Hippocampal formation (tissue), 2 donors: ENCODE measurements at regions not wholly inside any gene's neighbourhood (a gene's known extent, or its start where the extent isn't known, plus 50 kb on each side); places are given as distances from the start of the nearest gene placed in this dataset.

Experiments used
- DNase-seq, 2 donors: peaks; one replicate each; lab custom pipeline; 2025; lab: John Stamatoyannopoulos, UW

DNA sequence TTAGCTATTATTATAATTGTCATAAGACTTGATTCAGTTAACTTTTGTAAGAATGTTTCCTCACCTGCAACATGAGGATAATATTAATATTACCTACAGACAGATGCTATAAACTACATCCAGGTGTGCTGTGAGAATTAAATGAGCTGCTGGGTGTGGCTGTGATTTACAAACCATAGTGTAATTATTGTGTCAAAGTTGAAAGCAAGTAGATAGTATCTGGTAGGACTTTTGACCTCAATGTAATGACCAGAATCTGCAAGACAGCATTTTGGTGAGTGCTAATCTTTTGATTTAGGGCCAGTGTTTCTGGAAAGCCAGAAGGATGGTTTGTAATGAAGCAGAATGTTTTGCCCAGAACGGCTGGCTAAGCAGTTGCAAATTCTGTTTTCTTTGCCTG, 162.5 kb downstream of the TRMT11 start:
- no peak for DNase-seq

DNA sequence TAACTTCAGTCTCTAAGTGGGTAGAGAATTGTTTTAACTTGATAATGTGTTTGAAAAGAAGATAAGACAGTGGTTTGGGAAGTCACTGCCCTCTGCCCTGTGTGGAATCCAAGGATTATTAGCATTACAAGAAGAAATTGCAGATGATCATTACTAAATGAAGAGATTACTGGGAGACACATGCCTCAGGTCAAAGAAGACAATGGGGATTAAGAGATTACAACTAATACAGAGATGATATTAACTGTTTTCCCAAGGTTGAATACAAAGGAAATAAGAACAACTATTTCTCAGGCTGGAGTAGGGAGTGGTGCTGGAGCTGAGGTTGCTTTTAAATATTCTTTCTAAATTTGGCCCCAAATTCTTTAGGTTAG, 166.0 kb downstream of the TRMT11 start:
- no peak for DNase-seq

DNA sequence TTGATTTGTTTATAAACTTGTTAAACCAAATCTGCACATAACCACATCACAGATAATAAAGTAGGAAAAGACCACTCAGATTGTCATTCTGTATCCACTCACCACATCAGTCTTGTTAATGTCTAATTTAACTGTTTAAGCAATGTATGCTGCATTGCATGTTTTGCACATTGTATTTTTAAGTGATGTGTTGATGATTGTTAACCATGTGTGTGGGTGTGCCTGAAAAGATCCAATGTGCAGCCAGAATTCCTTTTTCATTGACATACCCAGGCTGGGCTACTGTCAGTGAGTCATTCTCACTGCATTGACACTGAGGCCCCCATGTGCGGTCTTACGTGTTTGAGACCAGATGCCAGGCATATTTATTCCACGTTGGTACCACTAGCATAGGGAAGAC, 167.3 kb downstream of the TRMT11 start:
- no peak for DNase-seq

GRCh38 chr6:126156973-126157372, 170.6 kb downstream of the TRMT11 start:
- DNase-seq = no peak

DNA sequence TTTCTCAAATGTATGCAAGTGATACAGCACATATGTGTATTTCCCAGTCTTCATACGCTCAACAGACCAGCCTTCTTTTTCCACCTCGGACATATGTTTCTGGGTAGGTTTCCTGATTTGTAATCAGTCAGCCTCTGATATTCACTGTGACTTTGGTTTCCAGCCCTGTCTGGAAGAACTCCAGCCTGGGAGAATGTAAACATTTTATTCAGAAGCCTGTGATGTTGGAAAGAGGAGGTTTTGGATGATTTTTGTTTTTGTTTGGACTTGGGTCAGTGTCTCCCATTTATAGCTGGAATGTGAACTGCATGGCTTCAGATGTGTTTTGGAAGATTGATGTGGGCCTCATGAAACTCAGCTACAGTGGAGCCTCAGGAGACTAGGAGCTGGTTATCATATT, 172.2 kb upstream of the CENPW start:
- no peak for DNase-seq

- DNase-seq = no peak
Observed at GRCh38 chr6:126170433-126170832, 169.5 kb upstream of the CENPW start.

- DNase-seq = no peak
Observed at GRCh38 chr6:126170978-126171382, 168.9 kb upstream of the CENPW start.

DNA sequence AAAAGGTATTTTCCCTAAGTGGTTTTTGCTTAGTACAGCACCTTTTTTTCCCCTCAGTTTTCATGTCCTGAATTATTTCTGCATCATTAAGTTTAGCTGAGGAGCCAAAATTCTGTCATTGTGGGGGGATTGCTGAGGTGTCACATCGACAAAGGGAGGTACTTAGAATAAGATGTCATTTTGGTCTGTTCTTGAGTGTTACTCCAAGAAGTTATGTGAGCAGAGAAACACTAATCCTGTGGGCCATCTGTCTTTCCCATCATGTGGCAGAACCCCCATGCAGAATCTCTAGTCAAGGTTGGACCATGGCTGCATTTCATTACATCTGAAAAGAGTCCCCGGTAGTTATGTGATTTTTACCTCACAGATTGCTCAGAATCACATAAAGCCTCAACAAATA, 167.8 kb upstream of the CENPW start:
- DNase-seq = no peak

DNA sequence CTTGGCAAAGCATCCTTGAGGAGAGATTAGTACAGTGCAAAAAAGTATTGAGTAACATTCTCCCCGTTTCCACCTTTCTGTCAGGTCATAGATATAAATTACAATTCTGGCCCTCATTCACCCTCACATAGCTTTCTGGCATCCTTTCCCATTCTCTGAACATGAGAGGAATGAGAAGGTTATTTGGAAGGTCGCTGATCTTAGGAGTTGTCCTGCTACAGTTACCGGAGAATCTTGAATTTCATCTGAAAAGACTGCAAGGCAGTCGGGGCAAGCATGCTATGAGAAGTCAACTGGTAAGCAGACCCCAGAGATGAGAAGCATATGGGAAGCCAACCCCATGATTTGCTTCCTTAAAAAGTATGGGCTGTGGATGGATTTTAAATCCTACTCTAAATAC, 166.7 kb upstream of the CENPW start:
- DNase-seq = no peak

- no peak for DNase-seq
Observed at GRCh38 chr6:126174697-126175096, 165.2 kb upstream of the CENPW start.

DNA sequence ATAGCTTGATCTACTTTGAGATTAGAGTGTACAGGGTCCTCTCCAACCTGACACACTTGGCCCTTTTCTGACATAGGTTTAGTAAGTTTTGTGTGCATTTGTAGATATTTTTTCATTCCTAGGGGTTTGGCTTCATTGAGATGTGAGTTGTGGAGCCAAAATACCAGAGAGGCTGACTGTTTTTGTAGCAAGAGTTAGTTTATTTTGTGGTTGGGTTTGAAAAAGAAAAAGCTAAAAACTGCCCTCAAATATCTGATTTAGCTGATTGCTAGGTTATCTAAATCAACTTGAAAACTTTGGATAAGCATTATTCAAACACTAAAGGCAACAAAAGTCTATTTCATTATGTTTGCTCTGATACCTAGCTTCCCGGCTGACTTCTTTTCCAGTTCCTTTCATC, 164.7 kb upstream of the CENPW start:
- DNase-seq = no peak

DNA sequence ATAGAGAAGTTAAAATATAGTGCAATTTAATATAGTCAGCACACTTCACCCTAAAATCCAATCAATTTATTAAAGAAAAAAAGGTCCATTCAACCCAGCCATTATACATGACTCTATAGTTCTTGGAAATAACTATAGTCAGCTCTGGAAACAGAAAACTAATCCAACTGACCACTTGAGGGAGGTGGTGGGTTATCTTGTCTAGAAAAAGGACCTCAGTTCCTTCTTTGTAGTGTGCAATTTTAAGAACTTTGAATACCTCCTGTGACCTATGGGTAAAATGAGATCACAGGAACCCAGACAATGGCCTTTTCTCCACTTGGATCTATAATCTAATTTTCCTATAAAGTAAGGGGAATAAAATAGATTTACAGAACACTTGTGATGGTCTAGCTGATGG, 163.6 kb upstream of the CENPW start:
- no peak for DNase-seq

DNA sequence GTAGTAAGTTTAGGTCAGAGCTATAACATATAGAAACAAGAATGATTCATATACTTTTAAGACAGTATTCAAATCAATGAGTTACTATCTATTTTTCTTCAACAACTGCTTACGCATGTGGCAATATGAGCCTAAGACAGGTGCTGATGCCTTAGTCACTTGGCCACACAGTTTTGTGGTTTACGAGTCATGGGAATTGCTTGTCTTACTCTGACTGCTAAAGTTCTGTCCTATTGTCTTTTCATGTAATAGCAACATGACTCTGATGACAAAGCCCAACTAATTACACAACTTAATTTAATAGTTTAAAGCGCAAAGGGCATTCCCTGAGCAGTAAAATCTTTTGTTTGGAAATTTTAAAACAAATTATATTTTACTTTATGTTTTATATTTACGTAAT, 159.3 kb upstream of the CENPW start:
- no peak for DNase-seq

DNA sequence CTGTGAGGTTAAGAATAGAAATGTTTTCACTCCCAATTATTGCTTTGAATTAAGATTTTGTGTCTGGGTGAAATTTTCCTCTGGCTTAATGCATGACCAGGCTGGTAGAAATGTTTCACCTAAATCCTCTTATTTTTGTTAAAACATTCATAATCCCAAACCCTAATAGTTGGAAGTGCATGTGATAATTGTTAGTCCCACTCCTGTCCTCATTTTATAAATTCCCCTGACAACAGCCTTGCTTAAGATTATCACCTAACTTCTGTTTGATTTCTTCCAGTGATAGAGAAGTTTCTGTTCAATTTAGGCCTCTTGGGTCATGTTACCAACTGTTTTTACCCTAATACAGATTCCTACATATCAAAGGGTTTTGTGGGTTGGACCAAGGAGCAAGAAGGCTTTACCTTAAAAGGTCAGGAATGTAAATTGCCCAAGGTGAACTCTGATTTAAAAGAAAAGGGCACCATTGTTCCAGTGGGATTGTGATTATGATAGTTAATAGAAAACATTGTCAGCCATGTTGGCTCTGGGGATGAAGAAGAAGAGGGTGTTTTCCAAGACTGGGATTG, 158.7 kb upstream of the CENPW start:
- DNase-seq = no peak

- no peak for DNase-seq
Observed at GRCh38 chr6:126181890-126182289, 158.0 kb upstream of the CENPW start.

DNA sequence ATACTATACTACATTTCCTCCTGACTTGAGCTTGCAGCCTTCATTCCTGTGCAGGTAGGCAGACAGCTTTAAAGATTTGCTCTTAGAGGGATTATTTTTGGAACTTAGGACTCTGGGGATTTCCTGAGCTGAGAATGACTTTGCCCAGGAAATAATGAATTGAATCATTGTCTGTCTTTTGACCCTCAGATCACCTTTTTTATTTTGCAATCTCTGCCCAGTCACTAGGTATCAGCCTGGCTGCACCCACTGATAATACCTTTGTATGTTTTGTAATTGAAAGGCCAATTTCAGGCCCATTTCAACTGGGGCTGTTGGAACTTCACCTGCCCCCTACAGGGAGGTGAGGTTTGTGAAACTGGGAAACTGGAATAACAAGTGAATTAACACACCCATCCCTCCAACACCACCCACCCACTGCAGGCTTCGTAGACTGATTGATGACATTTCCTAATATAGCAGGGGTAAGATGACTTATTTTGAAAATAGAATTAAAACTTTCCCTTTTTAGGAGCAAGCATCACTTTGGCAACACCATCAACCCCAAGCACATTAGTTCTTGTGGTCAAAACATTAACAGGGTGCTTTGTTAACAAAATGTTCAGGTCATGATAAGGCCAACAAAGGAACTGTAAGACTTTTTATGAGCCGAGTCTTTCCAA, 157.1 kb upstream of the CENPW start:
- DNase-seq = no peak

GRCh38 chr6:126185774-126186173, 154.1 kb upstream of the CENPW start:
- DNase-seq = no peak

GRCh38 chr6:126188279-126188909, 151.5 kb upstream of the CENPW start:
- no peak for DNase-seq

- no peak for DNase-seq
Observed at GRCh38 chr6:126195625-126196236, 144.2 kb upstream of the CENPW start.

GRCh38 chr6:126198631-126199030, 141.3 kb upstream of the CENPW start:
- no peak for DNase-seq

DNA sequence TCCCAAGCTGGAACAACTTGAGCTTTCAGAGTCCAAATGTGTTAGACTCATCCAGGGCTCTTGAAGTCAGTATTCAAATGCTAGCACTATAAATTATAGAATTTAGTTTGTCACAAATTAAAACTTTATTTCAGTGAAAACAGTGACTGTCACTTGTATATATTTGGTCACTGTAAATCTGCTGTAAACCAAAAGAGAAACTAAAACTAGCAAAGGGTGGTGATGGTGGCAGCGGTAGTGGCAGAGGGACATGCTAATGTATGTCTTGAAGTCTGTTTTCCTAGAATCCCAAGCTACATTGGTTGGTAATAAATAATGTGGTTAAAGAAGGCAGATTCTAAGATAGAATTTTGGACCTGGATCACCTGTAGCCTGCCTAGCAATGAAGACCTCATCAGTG, 140.4 kb upstream of the CENPW start:
- no peak for DNase-seq

GRCh38 chr6:126202707-126203106, 137.2 kb upstream of the CENPW start:
- DNase-seq = no peak

DNA sequence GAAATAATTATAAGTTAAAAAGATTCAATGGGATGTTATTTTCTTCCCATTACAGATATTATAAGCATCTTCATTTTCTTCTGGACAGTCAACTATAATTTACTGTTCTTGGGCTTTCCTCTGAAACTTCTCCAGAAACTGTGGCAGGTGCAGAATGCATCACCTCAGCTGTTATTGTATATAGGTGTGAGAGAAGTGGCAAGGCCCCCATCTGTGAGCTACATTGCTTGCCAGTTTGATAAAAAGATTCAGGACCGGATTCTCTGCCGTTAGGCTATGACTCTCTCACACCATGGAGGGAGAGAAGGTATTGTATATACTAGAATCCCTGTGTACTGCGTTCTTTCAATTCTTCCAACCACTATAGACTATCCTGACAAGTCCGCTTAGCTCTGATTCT, 135.8 kb upstream of the CENPW start:
- no peak for DNase-seq
